LNCAP (cell line): ENCODE measurements at regions not wholly inside any gene's neighbourhood (a gene's known extent, or its start where the extent isn't known, plus 50 kb on each side); places are given as distances from the start of the nearest gene placed in this dataset.

Experiments used
- TF ChIP-seq, protein P1 (sequence below): fragments of 450-650 bp; IDR thresholded peaks from 2 replicates; pipeline ENCODE4 v1.5.1; 2017; ENCODE audit warnings: mild to moderate bottlenecking

GRCh38 chr15:77836121-77836692, 203.5 kb upstream of the LINGO1 start:
- TF ChIP-seq, protein P1, sequence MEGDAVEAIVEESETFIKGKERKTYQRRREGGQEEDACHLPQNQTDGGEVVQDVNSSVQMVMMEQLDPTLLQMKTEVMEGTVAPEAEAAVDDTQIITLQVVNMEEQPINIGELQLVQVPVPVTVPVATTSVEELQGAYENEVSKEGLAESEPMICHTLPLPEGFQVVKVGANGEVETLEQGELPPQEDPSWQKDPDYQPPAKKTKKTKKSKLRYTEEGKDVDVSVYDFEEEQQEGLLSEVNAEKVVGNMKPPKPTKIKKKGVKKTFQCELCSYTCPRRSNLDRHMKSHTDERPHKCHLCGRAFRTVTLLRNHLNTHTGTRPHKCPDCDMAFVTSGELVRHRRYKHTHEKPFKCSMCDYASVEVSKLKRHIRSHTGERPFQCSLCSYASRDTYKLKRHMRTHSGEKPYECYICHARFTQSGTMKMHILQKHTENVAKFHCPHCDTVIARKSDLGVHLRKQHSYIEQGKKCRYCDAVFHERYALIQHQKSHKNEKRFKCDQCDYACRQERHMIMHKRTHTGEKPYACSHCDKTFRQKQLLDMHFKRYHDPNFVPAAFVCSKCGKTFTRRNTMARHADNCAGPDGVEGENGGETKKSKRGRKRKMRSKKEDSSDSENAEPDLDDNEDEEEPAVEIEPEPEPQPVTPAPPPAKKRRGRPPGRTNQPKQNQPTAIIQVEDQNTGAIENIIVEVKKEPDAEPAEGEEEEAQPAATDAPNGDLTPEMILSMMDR = no peak

DNA sequence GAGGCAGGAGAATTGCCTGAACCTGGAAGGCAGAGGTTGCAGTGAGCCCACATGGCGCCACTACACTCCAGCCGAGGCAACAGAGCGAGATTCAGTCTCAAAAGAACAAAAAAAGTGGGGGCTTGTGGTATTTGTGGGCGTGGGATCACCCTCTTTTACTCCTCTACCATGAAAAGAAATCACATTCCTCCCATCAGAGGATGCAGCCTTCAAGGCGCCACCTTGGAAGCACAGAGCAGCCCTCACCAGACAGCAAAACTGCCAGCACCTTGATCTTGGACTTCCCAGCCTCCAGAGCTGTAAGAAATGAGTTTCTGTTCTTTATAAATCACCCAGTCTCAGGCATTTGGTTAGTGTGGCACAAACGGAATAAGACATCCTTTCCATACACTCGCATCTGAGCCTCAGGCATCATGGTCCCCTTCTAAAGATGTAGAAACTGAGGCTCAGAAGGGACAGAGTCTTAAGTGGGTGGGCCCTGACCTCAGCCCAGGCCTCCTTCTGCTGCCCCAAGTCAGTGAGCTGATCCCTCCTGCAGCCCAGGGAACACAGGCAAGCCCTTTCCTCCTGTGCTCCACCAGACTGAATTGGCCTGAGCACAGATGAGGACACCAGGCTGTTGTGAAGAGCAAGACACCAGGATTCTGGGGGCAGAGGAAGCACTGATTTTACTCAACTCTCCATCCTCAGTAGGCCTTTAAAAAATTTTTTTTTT, 201.7 kb upstream of the LINGO1 start:
- TF ChIP-seq, protein P1 = no peak

DNA sequence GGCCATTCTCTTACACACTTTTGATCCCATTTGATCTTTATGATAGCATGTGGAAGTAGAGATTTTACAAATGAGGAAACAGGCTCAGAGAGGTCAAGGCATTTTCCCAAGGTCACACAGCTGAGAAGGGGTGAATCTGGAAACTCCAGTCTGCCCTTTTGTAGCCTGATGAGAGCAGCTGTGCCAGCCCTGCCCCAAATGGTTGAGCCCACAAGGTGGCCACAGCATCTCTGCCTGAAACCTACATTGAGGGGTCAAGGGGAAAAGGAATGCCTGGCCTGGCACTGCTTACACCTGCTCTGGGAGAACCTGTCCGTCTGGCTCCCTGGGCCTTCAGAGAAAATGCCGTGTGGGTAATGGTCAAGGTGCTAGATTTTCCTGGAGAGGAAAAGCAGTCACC, 200.2 kb upstream of the LINGO1 start:
- TF ChIP-seq, protein P1 = no peak

DNA sequence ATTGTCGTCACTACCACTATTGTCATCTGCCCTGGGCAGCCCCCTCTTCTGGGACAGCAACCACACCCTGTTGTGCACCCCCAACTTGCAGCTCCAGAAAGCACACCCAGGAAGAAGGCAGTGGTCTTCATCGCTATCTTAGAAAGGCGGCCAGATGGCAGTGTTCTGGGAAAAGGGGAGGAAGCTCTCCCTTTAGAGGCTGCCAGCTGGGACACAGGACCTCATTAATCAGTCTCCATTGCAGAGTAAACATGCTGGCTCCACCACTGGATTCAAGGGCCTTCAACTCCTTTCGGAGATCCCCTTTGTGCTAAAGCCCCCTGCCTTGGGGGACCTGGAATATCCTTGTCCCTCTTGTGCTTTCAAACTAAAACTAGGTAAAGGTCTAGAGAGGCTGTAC, 199.3 kb upstream of the LINGO1 start:
- TF ChIP-seq, protein P1 = no peak

GRCh38 chr15:77830051-77830468, 197.3 kb upstream of the LINGO1 start:
- TF ChIP-seq, protein P1 = no peak

GRCh38 chr15:77827860-77828259, 195.1 kb upstream of the LINGO1 start:
- TF ChIP-seq, protein P1 = no peak

- TF ChIP-seq, protein P1 = no peak
Measured at GRCh38 chr15:77826006-77826695, 193.4 kb upstream of the LINGO1 start.
